Daoy (cell line): ENCODE measurements at regions not wholly inside any gene's neighbourhood (a gene's known extent, or its start where the extent isn't known, plus 50 kb on each side); places are given as distances from the start of the nearest gene placed in this dataset.
"Not testable (repeated sequence)": the region's sequence is repeated elsewhere in the genome, so short reads cannot be mapped to it uniquely, and the experiment has no call there.

Experiments
- DNase-seq: peaks from one replicate; pipeline ENCODE4 v3.0.0-alpha.2; 2015; ENCODE audit warnings: low read depth

- DNase-seq = peak; percentile 48
Observed at GRCh38 chr7:157467496-157468212, 130.8 kb downstream of the DNAJB6 start.

GRCh38 chr7:157468221-157469111, 131.7 kb downstream of the DNAJB6 start:
- peak; percentile 89 for DNase-seq

DNA sequence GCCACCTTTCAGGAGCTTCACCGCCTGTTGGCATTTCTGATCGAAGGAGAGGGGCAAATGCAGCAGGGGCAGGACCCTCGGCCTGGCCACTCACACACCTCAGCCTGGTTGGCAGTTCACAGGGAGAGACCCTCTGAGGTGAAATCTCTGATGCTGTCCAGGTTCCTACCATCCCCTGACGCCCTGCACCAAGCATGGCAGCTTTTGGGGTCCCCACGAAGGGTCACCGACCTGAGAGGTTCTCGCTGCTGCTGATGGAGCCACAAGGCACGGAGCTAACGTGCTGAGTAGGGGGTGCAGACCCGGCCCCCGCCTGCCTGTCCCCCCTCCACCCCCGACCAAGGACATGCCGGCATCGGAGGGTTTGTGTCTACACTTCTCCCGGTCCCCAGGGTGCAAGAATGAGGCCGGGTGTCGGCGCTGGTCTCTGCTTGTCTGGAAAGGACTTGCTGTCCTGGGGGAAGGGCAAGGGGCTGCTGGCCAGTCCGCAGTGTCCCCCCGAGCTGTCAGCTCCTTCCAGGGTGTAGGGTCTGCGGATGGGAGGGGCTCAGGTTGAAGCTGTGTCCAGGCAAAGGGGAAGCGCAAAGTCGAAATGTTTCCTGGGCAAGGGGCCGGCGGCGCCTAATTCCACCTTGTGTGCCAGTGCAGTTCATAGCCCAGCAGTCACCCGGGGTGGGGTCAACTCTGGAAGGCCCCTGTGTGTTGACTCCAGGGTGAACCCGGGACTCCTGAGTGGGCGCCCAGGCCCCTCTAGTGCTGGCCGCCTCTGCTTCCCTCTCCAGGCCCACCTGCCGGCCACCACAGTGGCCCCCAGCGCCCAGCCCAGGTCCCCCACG, 132.6 kb downstream of the DNAJB6 start:
- no peak for DNase-seq

DNA sequence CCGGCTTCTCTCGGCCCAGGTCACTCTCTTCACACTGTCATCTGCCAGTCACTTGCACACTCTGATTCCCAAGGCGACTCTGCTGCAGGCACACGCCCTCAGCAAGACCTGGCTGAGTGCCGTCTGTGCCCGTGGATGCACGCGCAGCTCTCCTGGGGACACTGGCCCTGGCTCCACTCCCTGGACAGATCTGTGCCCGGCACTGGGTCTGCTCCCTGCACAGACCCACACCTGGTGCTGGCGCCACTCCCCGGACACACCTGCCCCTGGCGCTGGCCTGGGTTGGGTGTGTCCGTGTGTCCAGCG, 133.2 kb downstream of the DNAJB6 start:
- peak; percentile 2 for DNase-seq

- no peak for DNase-seq
Observed at GRCh38 chr7:157470701-157471131, 133.9 kb downstream of the DNAJB6 start.

- DNase-seq = no peak
Observed at GRCh38 chr7:157471259-157472125, 134.7 kb downstream of the DNAJB6 start.

DNA sequence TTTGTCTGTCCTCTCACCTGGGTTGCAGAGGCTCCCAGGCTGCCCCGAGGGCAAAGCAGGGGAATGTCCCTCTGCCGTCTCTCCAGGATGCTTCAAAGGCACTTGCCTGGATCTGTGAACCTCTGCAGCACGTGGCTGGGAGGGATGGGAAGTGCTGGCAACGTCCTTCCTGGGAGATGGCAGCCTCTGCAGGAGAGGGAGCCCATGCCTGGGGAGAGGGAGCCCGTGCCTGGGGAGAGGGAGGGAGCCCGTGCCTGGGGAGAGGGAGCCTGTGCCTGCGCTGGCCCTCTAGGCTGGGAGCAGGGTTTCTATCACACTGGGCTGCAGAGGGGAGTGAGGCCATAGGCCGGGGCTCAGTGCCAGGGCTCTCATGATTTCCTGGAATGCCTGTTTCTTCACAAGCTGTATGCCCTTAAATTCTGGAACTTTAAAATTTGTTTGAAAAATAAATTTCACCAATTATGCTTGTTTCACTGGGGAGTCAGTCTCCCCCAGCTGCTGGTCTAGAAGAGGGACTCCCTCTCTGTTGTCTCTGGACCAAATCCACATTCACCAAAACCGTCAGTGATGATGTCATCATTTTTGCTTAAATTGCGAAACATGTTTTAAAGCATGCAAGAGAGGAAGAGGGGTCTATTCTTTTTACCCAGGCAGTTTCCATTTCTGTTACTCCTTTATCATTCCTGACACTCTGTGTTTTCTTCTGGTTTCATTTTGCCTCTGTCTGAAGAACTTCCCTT, 135.7 kb downstream of the DNAJB6 start:
- DNase-seq = peak; percentile 2

DNA sequence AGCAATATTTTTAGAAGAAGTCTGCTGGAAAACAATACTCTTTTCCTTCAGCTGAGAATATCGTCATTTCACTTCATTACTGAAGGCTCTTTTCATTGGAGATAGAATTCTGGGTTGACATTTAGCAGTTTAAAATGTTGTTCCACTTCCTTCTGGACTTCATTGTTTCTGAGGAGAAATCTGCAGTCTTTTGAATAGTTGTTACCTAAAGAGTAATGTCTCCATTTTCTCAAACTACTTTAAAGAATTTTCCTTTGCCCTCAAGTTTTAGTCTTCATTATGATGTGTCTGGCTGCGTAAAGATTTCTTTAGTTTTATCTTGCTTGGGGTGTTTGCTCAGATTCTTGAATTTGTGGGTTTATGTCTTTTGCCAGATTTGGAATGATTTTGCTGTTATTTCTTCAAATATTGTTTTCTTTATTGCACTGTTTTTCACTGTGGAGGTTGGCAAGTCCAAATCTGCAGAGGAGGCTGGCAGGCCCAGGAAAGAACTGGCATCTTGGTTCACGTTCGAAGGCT, 136.3 kb downstream of the DNAJB6 start:
- DNase-seq = no peak

- DNase-seq = no peak
Observed at GRCh38 chr7:157474685-157475084, 137.9 kb downstream of the DNAJB6 start.

GRCh38 chr7:157475095-157475494, 138.3 kb downstream of the DNAJB6 start:
- no peak for DNase-seq

- DNase-seq = no peak
Observed at GRCh38 chr7:157475601-157476000, 138.8 kb downstream of the DNAJB6 start.

DNA sequence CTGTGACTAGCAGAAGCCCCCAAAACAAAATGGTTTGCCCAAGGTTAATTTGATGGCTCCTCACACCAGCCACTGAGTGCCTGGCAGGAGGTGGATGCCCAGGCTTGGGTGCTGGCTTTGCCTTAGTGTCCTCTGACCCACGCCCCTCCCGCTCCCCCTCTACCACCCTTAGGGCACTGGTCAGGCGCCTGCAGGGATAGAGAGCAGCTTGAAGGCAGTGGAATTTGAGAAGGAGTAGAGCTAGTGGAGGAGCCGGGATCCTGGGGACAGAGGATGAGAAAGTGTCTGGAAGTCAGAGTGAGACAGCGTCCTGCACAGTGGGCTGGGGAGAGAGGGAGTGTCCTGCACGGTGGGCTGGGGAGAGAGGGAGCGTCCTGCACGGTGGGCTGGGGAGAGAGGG, 139.4 kb downstream of the DNAJB6 start:
- DNase-seq = no peak

GRCh38 chr7:157476654-157477549, 140.1 kb downstream of the DNAJB6 start:
- no peak for DNase-seq

DNA sequence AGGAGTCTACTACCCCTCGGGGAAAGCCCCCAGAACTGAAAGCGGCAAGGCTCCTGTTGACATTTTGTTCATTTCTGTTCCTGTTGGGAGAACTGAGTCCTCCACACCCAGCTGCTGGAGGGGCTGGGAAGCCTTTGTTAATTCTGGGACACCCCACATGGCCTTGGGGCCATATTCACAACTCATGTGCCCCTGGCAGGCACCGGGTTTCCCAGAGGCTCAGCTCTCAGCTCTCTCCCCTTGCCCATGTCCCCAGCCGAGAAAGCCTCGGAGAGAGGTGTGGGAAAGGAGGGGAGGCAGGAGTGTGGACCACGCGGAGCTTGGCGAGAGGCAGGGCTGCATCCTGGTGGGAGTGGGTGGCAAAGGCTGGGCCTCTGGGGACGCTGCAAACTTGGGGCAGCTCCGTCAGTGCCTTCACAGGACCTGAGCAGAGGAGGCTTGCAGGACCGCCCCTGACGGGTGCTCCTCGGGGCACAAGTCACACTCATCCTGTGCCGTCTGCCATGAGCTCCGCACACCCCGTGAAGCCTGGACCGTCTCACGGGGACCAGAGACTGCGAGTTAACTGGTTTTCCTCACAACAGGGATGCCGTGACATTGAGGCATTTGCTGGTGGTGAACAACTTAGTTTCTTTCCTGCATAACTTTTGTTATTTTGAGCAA, 140.9 kb downstream of the DNAJB6 start:
- DNase-seq = no peak

DNA sequence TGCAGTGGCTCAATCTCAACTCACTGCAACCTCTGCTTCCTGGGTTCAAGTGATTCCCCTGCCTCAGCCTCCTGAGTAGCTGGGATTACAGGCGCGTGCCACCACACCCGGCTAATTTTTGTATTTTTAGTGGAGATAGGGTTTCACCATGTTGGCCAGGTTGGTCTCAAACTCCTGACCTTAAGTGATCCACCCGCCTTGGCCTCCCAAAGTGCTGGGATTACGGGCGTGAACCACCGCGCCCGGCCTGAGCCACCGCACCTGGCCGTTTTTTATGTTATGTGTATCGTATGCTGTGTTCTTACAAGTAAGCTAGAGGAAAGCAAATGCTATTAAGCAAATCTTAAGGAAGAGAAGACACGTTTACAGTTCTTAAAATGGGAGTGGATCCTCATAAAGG, 141.8 kb downstream of the DNAJB6 start:
- DNase-seq = not testable (repeated sequence)

DNA sequence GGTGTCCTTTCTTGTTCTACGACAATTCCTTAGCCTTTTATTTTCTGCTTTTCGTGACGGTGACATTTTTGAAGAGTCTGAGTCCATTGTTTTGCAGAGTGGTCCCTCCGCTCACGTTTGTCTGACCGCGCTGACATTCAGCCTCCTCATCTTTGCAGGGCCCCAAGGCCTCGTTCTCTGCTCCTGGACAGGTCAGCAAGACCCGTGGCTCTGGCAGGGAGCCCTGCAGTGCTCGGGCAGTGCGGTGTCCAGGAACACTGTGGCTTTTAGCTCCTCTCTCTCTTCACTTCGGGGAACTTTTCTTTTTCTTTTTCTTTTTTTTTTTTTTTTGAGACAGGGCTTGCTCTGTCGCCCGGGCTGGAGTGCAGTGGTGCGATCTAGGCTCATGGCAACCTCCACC, 142.5 kb downstream of the DNAJB6 start:
- no peak for DNase-seq

- no peak for DNase-seq
Observed at GRCh38 chr7:157480371-157481050, 143.7 kb downstream of the DNAJB6 start.

DNA sequence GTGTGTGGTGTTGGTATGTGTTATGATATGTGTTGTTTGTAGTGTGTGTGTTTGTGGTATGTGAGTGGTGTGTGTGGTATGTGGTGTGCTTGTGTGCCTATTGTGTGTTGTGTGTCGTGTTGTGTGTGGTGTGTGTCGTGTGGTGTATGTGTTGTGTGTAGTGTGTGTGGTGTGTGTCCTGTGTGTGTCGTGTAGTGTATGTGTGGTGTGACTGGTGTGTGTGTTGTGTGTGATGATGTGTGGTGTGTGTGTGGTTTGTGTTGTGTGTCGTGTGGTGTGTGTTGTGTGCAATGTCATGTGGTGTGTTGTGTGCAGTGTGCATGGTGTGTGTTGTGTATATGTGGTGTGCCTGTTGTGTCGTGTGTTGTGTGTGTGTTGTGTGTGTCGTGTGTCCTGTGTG, 144.6 kb downstream of the DNAJB6 start:
- DNase-seq = no peak
